Smooth muscle cell (in vitro differentiated cells): ENCODE measurements at regions not wholly inside any gene's neighbourhood (a gene's known extent, or its start where the extent isn't known, plus 50 kb on each side); places are given as distances from the start of the nearest gene placed in this dataset.
"Not testable (repeated sequence)": the region's sequence is repeated elsewhere in the genome, so short reads cannot be mapped to it uniquely, and the experiment has no call there.

Experiments
- DNase-seq: peaks from one replicate; lab custom pipeline; 2025; ENCODE audit not compliant: unreplicated experiment; lab: John Stamatoyannopoulos, UW
- H2AFZ ChIP-seq: fragments of 200-600 bp; sonication (generic); 2 replicates; pipeline ENCODE4 v1.6.0; 2016; ENCODE audit warnings: antibody characterized with exemption, low read depth, mild to moderate bottlenecking
- H3F3A ChIP-seq: fragments of 200-600 bp; sonication (generic); 2 replicates; pipeline ENCODE4 v1.6.0; 2017; ENCODE audit warnings: antibody characterized with exemption, low read depth
- H3K27ac ChIP-seq: fragments of 200-600 bp; sonication (generic); 2 replicates; pipeline ENCODE4 v1.5.1; 2016; ENCODE audit warnings: low read depth, mild to moderate bottlenecking
- H3K27me3 ChIP-seq: fragments of 200-600 bp; sonication (generic); 2 replicates; pipeline ENCODE4 v1.6.1; 2016; ENCODE audit warnings: low read depth, mild to moderate bottlenecking
- H3K36me3 ChIP-seq: fragments of 200-600 bp; sonication (generic); 2 replicates; pipeline ENCODE4 v1.5.1; 2016; ENCODE audit warnings: low read depth
- H3K4me1 ChIP-seq: fragments of 200-600 bp; sonication (generic); 2 replicates; pipeline ENCODE4 v1.5.1; 2016; ENCODE audit warnings: low read depth
- H3K4me2 ChIP-seq: fragments of 200-600 bp; sonication (generic); 2 replicates; pipeline ENCODE4 v1.6.0; 2016; ENCODE audit warnings: mild to moderate bottlenecking
- H3K4me3 ChIP-seq: fragments of 200-600 bp; sonication (generic); 2 replicates; pipeline ENCODE4 v1.5.1; 2016; ENCODE audit warnings: mild to moderate bottlenecking
- H3K79me2 ChIP-seq: fragments of 200-600 bp; sonication (generic); 2 replicates; pipeline ENCODE4 v1.6.0; 2016; ENCODE audit warnings: low read depth, mild to moderate bottlenecking
- H3K9ac ChIP-seq: fragments of 200-600 bp; sonication (generic); 2 replicates; pipeline ENCODE4 v1.6.0; 2016; ENCODE audit warnings: low read depth
- H3K9me3 ChIP-seq: fragments of 200-600 bp; sonication (generic); replicated peaks from 2 replicates; pipeline ENCODE4 v1.5.1; 2016; ENCODE audit warnings: low read depth
- H4K20me1 ChIP-seq: fragments of 200-600 bp; sonication (generic); 2 replicates; pipeline ENCODE4 v1.6.0; 2016; ENCODE audit warnings: low read depth
- WGBS: methylation state at CpG from one replicate; pipeline ENCODE4 v1.1.7; 2016; ENCODE audit warnings: low lambda C conversion rate; 5-methylcytosine and 5-hydroxymethylcytosine counted together
- TF ChIP-seq, protein P1 (sequence below): fragments of 200-600 bp; sonication (generic); IDR thresholded peaks from 2 replicates; pipeline ENCODE4 v1.5.1; 2017; ENCODE audit warnings: borderline replicate concordance, mild to moderate bottlenecking, antibody characterized with exemption; ENCODE audit not compliant: insufficient read depth, poor library complexity, severe bottlenecking

- no peaks in the 10 kb centered on the region for H3K79me2 ChIP-seq
- H3K4me2 ChIP-seq = no peak overlapping the region
- TF ChIP-seq, protein P1, sequence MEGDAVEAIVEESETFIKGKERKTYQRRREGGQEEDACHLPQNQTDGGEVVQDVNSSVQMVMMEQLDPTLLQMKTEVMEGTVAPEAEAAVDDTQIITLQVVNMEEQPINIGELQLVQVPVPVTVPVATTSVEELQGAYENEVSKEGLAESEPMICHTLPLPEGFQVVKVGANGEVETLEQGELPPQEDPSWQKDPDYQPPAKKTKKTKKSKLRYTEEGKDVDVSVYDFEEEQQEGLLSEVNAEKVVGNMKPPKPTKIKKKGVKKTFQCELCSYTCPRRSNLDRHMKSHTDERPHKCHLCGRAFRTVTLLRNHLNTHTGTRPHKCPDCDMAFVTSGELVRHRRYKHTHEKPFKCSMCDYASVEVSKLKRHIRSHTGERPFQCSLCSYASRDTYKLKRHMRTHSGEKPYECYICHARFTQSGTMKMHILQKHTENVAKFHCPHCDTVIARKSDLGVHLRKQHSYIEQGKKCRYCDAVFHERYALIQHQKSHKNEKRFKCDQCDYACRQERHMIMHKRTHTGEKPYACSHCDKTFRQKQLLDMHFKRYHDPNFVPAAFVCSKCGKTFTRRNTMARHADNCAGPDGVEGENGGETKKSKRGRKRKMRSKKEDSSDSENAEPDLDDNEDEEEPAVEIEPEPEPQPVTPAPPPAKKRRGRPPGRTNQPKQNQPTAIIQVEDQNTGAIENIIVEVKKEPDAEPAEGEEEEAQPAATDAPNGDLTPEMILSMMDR = no peak
- WGBS = 100% methylated on average over 1 of the region's 1 CpG
- H3K36me3 ChIP-seq = no peaks in the 10 kb centered on the region
- no peak overlapping the region for H3K27ac ChIP-seq
- H3F3A ChIP-seq = no peaks in the 10 kb centered on the region
- H3K4me1 ChIP-seq = no peaks in the 10 kb centered on the region
- H3K9ac ChIP-seq = no peak overlapping the region
- H3K9me3 ChIP-seq = no peaks in the 10 kb centered on the region
- no peak overlapping the region for H2AFZ ChIP-seq
- H4K20me1 ChIP-seq = no peaks in the 10 kb centered on the region
- no peak for DNase-seq
- no peak overlapping the region for H3K4me3 ChIP-seq
- no peaks in the 10 kb centered on the region for H3K27me3 ChIP-seq
Measured at GRCh38 chr3:152684279-152684678, 150.7 kb upstream of the P2RY1 start.

DNA sequence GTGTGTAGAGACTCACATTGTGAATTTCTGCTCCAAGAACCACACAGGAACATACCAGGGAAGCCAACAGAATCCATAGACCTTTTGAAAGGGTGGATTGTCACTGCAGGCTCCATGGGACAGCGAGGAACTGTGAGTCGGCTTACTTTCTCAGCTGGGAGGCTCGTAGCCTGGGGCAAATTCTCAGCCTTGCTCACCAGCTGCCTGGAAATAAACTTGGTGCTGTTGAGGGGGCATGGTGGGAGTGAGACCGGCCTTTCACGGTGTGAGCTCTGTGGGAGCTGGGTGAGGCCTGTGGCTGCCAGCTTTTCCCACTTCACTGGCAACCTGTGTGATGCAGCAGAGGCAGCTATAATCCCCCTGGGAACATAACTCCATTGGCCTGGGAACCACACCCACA, 146.6 kb upstream of the P2RY1 start:
- no peaks in the 10 kb centered on the region for H3K79me2 ChIP-seq

DNA sequence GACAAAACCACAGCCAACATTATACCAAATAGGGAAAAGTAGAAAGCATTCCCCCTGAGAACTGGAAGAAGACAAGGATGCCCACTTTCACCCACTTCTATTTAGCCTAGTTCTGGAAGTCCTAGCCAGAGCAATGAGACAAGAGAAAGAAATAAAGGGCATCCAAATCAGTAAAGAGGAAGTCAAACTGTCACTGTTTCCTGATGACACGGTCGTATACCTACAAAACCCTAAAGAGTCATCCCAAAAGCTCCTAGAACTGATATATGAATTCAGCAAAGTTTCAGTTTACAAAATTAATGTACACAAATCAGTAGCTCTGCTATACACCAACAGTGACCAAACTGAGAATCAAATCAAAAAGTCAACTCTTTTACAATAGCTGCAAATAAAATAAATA, 142.6 kb upstream of the P2RY1 start:
- not testable (repeated sequence) for H3K4me1 ChIP-seq, H3K27ac ChIP-seq, H4K20me1 ChIP-seq, H3K9me3 ChIP-seq, H3K9ac ChIP-seq, H3K79me2 ChIP-seq, H3K4me3 ChIP-seq, H3K36me3 ChIP-seq, H3K4me2 ChIP-seq, H3F3A ChIP-seq, H2AFZ ChIP-seq, H3K27me3 ChIP-seq, DNase-seq
- 100% methylated on average over 2 of the region's 2 CpGs for WGBS

More for the DNA sequence above, 146.6 kb upstream of the P2RY1 start:
- no peak for DNase-seq
- TF ChIP-seq, protein P1 = no peak
- 32% methylated on average over 5 of the region's 5 CpGs for WGBS
- Histone ChIP-seq H2AFZ (no peak overlapping the region), H3K27ac (no peak overlapping the region), H3K9ac (no peak overlapping the region), H3K4me3 (no peak overlapping the region), H3K27me3 (no peaks in the 10 kb centered on the region), H3K4me1 (no peaks in the 10 kb centered on the region), H3F3A (no peaks in the 10 kb centered on the region), H3K4me2 (no peak overlapping the region), H3K9me3 (no peaks in the 10 kb centered on the region), H4K20me1 (no peaks in the 10 kb centered on the region), H3K36me3 (no peaks in the 10 kb centered on the region)

DNA sequence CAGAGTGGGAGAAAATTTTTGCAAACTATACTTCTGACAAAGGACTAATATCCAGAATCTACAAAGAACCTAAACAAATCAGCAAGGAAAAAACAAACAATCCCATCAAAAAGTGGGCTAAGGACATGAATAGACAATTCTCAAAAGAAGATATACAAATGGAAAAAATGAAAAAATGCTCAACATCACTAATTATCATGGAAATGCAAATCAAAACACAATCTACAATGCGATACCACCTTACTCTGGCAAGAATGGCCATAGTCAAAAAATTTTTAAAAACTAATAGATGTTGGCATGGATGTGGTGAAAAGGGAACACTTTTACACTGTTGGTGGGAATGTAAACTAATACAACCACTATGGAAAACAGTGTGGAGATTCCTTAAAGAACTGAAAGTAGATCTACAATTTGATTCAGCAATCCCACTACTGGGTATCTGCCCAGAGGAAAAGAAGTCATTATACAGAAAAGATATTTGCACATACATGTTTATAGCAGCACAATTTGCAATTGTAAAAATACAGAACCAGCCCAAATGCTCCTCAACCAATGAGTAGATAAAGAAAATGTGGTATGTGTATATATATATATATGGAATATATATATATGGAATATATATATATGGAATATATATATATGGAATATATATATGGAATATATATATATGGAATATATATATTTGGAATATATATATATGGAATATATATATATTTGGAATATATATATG, 141.2 kb upstream of the P2RY1 start:
- H3K4me3 ChIP-seq, H3K4me2 ChIP-seq, H4K20me1 ChIP-seq, H3K36me3 ChIP-seq, H3F3A ChIP-seq, H3K4me1 ChIP-seq, H3K27me3 ChIP-seq, H3K27ac ChIP-seq, H3K79me2 ChIP-seq, H3K9ac ChIP-seq, H2AFZ ChIP-seq, H3K9me3 ChIP-seq, DNase-seq: not testable (repeated sequence)
- WGBS = 97% methylated on average over 1 of the region's 1 CpG
